H9 (cell line): ENCODE measurements at regions not wholly inside any gene's neighbourhood (a gene's known extent, or its start where the extent isn't known, plus 50 kb on each side); places are given as distances from the start of the nearest gene placed in this dataset.

ENCODE experiments used
- DNase-seq: peaks from one replicate; pipeline ENCODE4 v3.0.0-alpha.2; 2017
- H2AFZ ChIP-seq: one replicate; pipeline ENCODE4 v1.6.1; 2013; ENCODE audit warnings: mild to moderate bottlenecking, low read length, control low read depth, moderate library complexity
- H2AK5ac ChIP-seq: 2 replicates; pipeline ENCODE4 v1.6.1; 2013; ENCODE audit warnings: low read length, control low read depth, mixed read lengths; ENCODE audit not compliant: insufficient read length
- H2BK120ac ChIP-seq: one replicate; pipeline ENCODE4 v1.6.1; 2013; ENCODE audit warnings: low read depth, mild to moderate bottlenecking, low read length, control low read depth, inconsistent platforms; ENCODE audit not compliant: poor library complexity, severe bottlenecking
- H2BK12ac ChIP-seq: 2 replicates; pipeline ENCODE4 v1.6.1; 2013; ENCODE audit warnings: low read length, control low read depth, mixed read lengths, low read depth; ENCODE audit not compliant: insufficient read length
- H2BK15ac ChIP-seq: 2 replicates; pipeline ENCODE4 v1.6.1; 2013; ENCODE audit warnings: low read depth, low read length, control low read depth
- H2BK20ac ChIP-seq: one replicate; pipeline ENCODE4 v1.6.1; 2013; ENCODE audit warnings: low read depth, mild to moderate bottlenecking, low read length, control low read depth, inconsistent platforms; ENCODE audit not compliant: poor library complexity, severe bottlenecking
- H2BK5ac ChIP-seq: 2 replicates; pipeline ENCODE4 v1.6.1; 2013; ENCODE audit warnings: low read length, control low read depth, mixed read lengths; ENCODE audit not compliant: insufficient read length
- H3K14ac ChIP-seq: 2 replicates; pipeline ENCODE4 v1.6.1; 2013; ENCODE audit warnings: low read length, control low read depth; ENCODE audit not compliant: insufficient read depth
- H3K18ac ChIP-seq: 2 replicates; pipeline ENCODE4 v1.6.1; 2013; ENCODE audit warnings: low read depth, mild to moderate bottlenecking, mixed read lengths, low read length, control low read depth; ENCODE audit not compliant: insufficient read length
- H3K23ac ChIP-seq: 2 replicates; pipeline ENCODE4 v1.6.1; 2013; ENCODE audit warnings: low read length, control low read depth, mixed read lengths, low read depth; ENCODE audit not compliant: insufficient read length
- H3K23me2 ChIP-seq: 2 replicates; pipeline ENCODE4 v1.6.1; 2013; ENCODE audit warnings: low read depth, mild to moderate bottlenecking, mixed read lengths, low read length, control low read depth; ENCODE audit not compliant: insufficient read length, poor library complexity, severe bottlenecking
- H3K27ac ChIP-seq: 2 replicates; pipeline ENCODE4 v1.5.1; 2013; ENCODE audit warnings: low read length, control low read depth, mixed read lengths, low read depth; ENCODE audit not compliant: insufficient read length
- H3K27me3 ChIP-seq: 2 replicates; pipeline ENCODE4 v1.6.1; 2013; ENCODE audit warnings: low read length, control low read depth, inconsistent platforms; ENCODE audit not compliant: insufficient read depth
- H3K4ac ChIP-seq: 2 replicates; pipeline ENCODE4 v1.6.1; 2013; ENCODE audit warnings: low read depth, mild to moderate bottlenecking, control low read depth, inconsistent platforms, low read length, moderate library complexity
- H3K4me1 ChIP-seq: 2 replicates; pipeline ENCODE4 v1.6.1; 2013; ENCODE audit warnings: low read length, control low read depth, inconsistent platforms; ENCODE audit not compliant: insufficient read depth
- H3K4me2 ChIP-seq: 2 replicates; pipeline ENCODE4 v1.6.1; 2013; ENCODE audit warnings: low read length, control low read depth, mixed read lengths; ENCODE audit not compliant: insufficient read length, insufficient read depth
- H3K56ac ChIP-seq: 2 replicates; pipeline ENCODE4 v1.6.1; 2013; ENCODE audit warnings: low read depth, mild to moderate bottlenecking, mixed read lengths, low read length, control low read depth; ENCODE audit not compliant: insufficient read length
- H3K79me1 ChIP-seq: 2 replicates; pipeline ENCODE4 v1.6.1; 2013; ENCODE audit warnings: low read depth, mild to moderate bottlenecking, moderate library complexity, low read length, control low read depth, inconsistent platforms; ENCODE audit not compliant: insufficient read depth, poor library complexity, severe bottlenecking
- H3K79me2 ChIP-seq: 2 replicates; pipeline ENCODE4 v1.6.1; 2013; ENCODE audit warnings: low read length, control low read depth, inconsistent platforms; ENCODE audit not compliant: insufficient read depth
- H3K9ac ChIP-seq: 2 replicates; pipeline ENCODE4 v1.6.1; 2013; ENCODE audit warnings: low read length, control low read depth, mixed read lengths; ENCODE audit not compliant: insufficient read length; ENCODE audit errors: extremely low read depth
- H3K9me3 ChIP-seq: one replicate; pipeline ENCODE4 v1.6.1; 2013; ENCODE audit warnings: low read depth, low read length, inconsistent platforms; ENCODE audit not compliant: control insufficient read depth
- H3T11ph ChIP-seq: one replicate; pipeline ENCODE4 v1.6.1; 2013; ENCODE audit warnings: mild to moderate bottlenecking, low read length, control low read depth, inconsistent platforms
- H4K20me1 ChIP-seq: one replicate; pipeline ENCODE4 v1.6.1; 2013; ENCODE audit not compliant: control insufficient read depth, insufficient read length, insufficient read depth
- H4K5ac ChIP-seq: 2 replicates; pipeline ENCODE4 v1.6.1; 2013; ENCODE audit warnings: low read depth, mild to moderate bottlenecking, mixed read lengths, low read length, control low read depth; ENCODE audit not compliant: insufficient read length
- H4K8ac ChIP-seq: replicated peaks from 2 replicates; pipeline ENCODE4 v1.6.1; 2013; ENCODE audit warnings: low read length, control low read depth, mixed read lengths, low read depth; ENCODE audit not compliant: insufficient read length
- H4K91ac ChIP-seq: 2 replicates; pipeline ENCODE4 v1.6.1; 2013; ENCODE audit warnings: low read depth, mild to moderate bottlenecking, moderate library complexity, mixed read lengths, low read length, control low read depth; ENCODE audit not compliant: insufficient read length
- H3K27ac Mint-ChIP-seq, 3 experiments: 2 replicates in 2 of 3; 3 replicates in 1 of 3; pipeline ENCODE4 v1.8.0; 2020 to 2021; ENCODE audit warnings: mixed read lengths in 3 of 3, mild to moderate bottlenecking in 1 of 3, moderate library complexity in 1 of 3
- H3K27me3 Mint-ChIP-seq: 2 replicates; pipeline ENCODE4 v1.8.0; 2021; ENCODE audit warnings: low read depth, mild to moderate bottlenecking, moderate library complexity, mixed read lengths
- H3K36me3 Mint-ChIP-seq, 3 experiments: 2 replicates in 2 of 3; 3 replicates in 1 of 3; pipeline ENCODE4 v1.8.0; 2020 to 2021; ENCODE audit warnings: low read depth in 3 of 3, mixed read lengths in 3 of 3; ENCODE audit not compliant: insufficient read depth in 1 of 3
- H3K4me1 Mint-ChIP-seq, 2 experiments: 2 replicates each; pipeline ENCODE4 v1.8.0; 2020; ENCODE audit warnings: mixed read lengths in 2 of 2
- H3K4me3 Mint-ChIP-seq, 2 experiments: 2 replicates in 1 of 2; 3 replicates in 1 of 2; pipeline ENCODE4 v1.8.0; 2020 to 2021; ENCODE audit warnings: mild to moderate bottlenecking in 2 of 2, mixed read lengths in 2 of 2, moderate library complexity in 1 of 2
- H3K9me3 Mint-ChIP-seq, 2 experiments: 2 replicates in 1 of 2; 3 replicates in 1 of 2; pipeline ENCODE4 v1.8.0; 2020; ENCODE audit warnings: mild to moderate bottlenecking in 2 of 2, mixed read lengths in 2 of 2, moderate library complexity in 1 of 2
- WGBS: extraction: QIAGEN DNeasy Blood & Tissue Kit; methylation state at CpG from one replicate; pipeline ENCODE4 v1.1.7; 2013; ENCODE audit warnings: missing lambda C conversion rate, low lambda C conversion rate, mixed read lengths; ENCODE audit not compliant: insufficient read length; ENCODE audit errors: extremely low coverage; 5-methylcytosine and 5-hydroxymethylcytosine counted together
- TF ChIP-seq, protein P1 (sequence below): fragments of 200-600 bp; sonication (generic); conservative IDR thresholded peaks from 3 replicates; pipeline ENCODE4 v1.8.0; 2021; ENCODE audit warnings: antibody characterized with exemption, mild to moderate bottlenecking

DNA sequence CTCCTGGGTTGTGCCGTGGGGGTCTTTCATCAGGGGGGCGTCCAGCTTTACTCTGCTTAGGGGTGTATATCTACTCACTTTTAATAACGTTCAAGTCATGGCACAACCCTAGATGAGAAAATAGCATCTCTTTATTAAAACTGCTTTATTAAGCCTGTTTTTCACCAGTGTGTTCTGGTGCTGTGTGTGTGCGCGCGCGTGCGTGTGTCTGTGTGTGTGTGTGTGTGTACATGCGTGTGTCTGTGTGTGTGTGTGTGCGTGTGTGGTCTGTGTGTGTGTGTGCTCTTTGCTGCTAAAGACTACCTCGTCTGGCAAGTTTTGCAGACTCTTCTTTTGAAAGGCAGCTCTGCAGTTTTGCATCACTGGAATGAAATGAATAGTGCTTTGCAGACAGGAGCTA lies 390.9 kb upstream of the MKI67 start:
- H3K18ac ChIP-seq, result no peak overlapping the region
- Mint-ChIP-seq H3K27me3 (no peaks in the 10 kb centered on the region; the same call in none of the 2 replicates), H3K4me1 (peaks cover 5 to 7% of the 10 kb centered on the region in 2 experiments; a peak in 3 of 4 replicates), H3K36me3 (no peaks in the 10 kb centered on the region; a peak in 2 of 7 replicates), H3K9me3 (no peaks in the 10 kb centered on the region; a peak in 1 of 5 replicates), H3K27ac (no peak overlapping the region), H3K4me3 (no peak overlapping the region)
- no peak overlapping the region for H3K23ac ChIP-seq
- no peak overlapping the region for H2AK5ac ChIP-seq
- no peak overlapping the region for H3K14ac ChIP-seq
- no peak overlapping the region for H3K9ac ChIP-seq
- no peak overlapping the region for H2BK15ac ChIP-seq
- H3K23me2 ChIP-seq, result peaks cover 5% of the 10 kb centered on the region
- H3K4me1 ChIP-seq, result no peaks in the 10 kb centered on the region
- no peak overlapping the region for H3K27ac ChIP-seq
- H3K4ac ChIP-seq, result no peak overlapping the region
- no peak overlapping the region for H2BK20ac ChIP-seq
- no peak overlapping the region for H3K56ac ChIP-seq
- H4K5ac ChIP-seq, result no peak overlapping the region
- H4K20me1 ChIP-seq, result no peaks in the 10 kb centered on the region
- no peak overlapping the region for H4K8ac ChIP-seq
- no peak overlapping the region for H2BK12ac ChIP-seq
- no peak overlapping the region for H2AFZ ChIP-seq
- no CpG with 5 or more reads among the region's 11 CpGs for WGBS
- no peak overlapping the region for H2BK120ac ChIP-seq
- H3T11ph ChIP-seq, result no peak overlapping the region
- DNase-seq, result no peak
- no peaks in the 10 kb centered on the region for H3K79me2 ChIP-seq
- H2BK5ac ChIP-seq, result no peak overlapping the region
- H3K27me3 ChIP-seq, result no peaks in the 10 kb centered on the region
- no peak overlapping the region for H4K91ac ChIP-seq
- no peak overlapping the region for H3K4me2 ChIP-seq
- TF ChIP-seq, protein P1, sequence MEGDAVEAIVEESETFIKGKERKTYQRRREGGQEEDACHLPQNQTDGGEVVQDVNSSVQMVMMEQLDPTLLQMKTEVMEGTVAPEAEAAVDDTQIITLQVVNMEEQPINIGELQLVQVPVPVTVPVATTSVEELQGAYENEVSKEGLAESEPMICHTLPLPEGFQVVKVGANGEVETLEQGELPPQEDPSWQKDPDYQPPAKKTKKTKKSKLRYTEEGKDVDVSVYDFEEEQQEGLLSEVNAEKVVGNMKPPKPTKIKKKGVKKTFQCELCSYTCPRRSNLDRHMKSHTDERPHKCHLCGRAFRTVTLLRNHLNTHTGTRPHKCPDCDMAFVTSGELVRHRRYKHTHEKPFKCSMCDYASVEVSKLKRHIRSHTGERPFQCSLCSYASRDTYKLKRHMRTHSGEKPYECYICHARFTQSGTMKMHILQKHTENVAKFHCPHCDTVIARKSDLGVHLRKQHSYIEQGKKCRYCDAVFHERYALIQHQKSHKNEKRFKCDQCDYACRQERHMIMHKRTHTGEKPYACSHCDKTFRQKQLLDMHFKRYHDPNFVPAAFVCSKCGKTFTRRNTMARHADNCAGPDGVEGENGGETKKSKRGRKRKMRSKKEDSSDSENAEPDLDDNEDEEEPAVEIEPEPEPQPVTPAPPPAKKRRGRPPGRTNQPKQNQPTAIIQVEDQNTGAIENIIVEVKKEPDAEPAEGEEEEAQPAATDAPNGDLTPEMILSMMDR, result no peak
- no peaks in the 10 kb centered on the region for H3K79me1 ChIP-seq
- no peaks in the 10 kb centered on the region for H3K9me3 ChIP-seq
